OCI-LY1 (cell line): ENCODE measurements at regions not wholly inside any gene's neighbourhood (a gene's known extent, or its start where the extent isn't known, plus 50 kb on each side); places are given as distances from the start of the nearest gene placed in this dataset.

Experiments
- EZH2 ChIP-seq: fragments of 200-600 bp; sonication (generic), shearing (Covaris generic); IDR thresholded peaks from 2 replicates; pipeline ENCODE4 v1.8.0; 2017; ENCODE audit warnings: borderline replicate concordance, mixed run types, mild to moderate bottlenecking, antibody characterized with exemption, low read length, moderate library complexity, mixed read lengths
- TF ChIP-seq, protein P1 (sequence below): fragments of 200-600 bp; sonication (generic), shearing (Covaris generic); IDR thresholded peaks from 2 replicates; pipeline ENCODE4 v1.5.1; 2017; ENCODE audit warnings: mild to moderate bottlenecking, antibody characterized with exemption, low read length, moderate library complexity, mixed read lengths

DNA sequence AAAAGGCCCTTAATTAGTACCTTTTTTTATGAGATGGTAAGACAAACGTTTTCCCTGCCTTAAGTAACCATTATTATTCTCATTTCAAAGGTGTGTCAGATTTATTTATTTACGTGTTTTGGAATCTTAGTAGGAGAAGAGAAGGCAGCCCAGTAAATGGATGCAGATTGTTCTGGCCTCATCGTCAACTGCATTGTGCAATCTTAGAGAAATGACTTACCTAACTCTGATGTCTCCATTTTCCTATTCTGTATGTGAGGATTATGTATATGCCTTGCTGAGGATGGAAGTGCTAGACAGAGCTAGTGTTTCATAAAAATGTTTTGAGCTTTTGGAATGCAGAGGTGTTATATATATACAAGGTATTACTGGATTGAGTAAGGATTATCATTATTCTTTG lies 97.0 kb upstream of the JAG1 start:
- TF ChIP-seq, protein P1, sequence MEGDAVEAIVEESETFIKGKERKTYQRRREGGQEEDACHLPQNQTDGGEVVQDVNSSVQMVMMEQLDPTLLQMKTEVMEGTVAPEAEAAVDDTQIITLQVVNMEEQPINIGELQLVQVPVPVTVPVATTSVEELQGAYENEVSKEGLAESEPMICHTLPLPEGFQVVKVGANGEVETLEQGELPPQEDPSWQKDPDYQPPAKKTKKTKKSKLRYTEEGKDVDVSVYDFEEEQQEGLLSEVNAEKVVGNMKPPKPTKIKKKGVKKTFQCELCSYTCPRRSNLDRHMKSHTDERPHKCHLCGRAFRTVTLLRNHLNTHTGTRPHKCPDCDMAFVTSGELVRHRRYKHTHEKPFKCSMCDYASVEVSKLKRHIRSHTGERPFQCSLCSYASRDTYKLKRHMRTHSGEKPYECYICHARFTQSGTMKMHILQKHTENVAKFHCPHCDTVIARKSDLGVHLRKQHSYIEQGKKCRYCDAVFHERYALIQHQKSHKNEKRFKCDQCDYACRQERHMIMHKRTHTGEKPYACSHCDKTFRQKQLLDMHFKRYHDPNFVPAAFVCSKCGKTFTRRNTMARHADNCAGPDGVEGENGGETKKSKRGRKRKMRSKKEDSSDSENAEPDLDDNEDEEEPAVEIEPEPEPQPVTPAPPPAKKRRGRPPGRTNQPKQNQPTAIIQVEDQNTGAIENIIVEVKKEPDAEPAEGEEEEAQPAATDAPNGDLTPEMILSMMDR, result no peak
- no peak for TF ChIP-seq EZH2
